Jurkat, Clone E6-1 (cell line): ENCODE measurements at regions not wholly inside any gene's neighbourhood (a gene's known extent, or its start where the extent isn't known, plus 50 kb on each side); places are given as distances from the start of the nearest gene placed in this dataset.
"Not testable (repeated sequence)": the region's sequence is repeated elsewhere in the genome, so short reads cannot be mapped to it uniquely, and the experiment has no call there.

ENCODE experiments used
- DNase-seq: peaks from one replicate; pipeline ENCODE4 v3.0.0-alpha.2; 2011; ENCODE audit warnings: low read depth, low spot score
- H3K4me3 ChIP-seq: 2 replicates; pipeline ENCODE4 v1.5.1; 2011; ENCODE audit warnings: mild to moderate bottlenecking, low read length, control low read depth, moderate library complexity

- DNase-seq = no peak
- no peak overlapping the region for H3K4me3 ChIP-seq
These were observed 89.2 kb downstream of the GPR88 start for GRCh38 chr1:100627054-100627716.

DNA sequence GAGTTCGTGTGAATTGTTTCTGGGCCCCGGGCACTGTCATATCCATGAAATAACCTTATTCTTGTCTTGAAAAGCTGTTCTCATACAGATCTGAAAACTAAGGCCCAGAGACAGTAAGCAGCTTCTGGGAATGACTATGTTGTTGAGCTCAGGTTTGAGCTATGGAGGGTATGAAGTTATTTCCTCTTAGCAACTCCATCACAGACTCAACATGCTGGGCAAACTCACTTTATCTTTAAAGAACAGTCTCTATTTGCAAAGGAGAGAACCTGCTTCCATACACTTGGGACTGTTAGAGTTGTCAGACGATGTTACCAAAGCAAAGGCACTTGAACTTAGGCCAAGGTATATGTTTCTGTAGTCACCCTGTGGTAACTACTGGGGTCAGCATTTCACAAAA is 90.0 kb downstream of the GPR88 start:
- H3K4me3 ChIP-seq = no peak overlapping the region
- DNase-seq = no peak

DNA sequence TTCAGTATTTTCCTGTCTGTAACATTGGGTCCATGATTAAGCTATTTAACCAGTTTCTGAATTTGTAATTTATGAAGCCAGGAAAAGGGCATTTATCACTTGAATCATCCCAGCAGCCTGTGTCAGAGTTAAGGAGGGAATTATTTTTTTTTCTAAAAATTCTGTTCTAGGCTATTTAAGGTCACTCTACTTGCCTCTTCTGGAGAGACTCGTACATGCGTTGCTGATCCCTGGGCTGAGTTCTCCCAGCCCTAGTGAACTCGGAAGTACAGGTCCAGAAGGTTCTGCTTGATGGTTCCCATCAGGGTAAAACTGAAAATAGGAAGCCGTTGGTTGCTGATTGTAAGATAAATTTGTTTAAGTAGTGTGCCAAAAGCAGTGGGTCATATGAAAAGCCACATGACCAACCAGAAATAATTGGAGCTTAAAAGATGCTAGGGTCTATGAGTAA is 90.7 kb downstream of the GPR88 start:
- no peak for DNase-seq
- H3K4me3 ChIP-seq = no peak overlapping the region

- no peak for DNase-seq
- no peak overlapping the region for H3K4me3 ChIP-seq
These were observed 90.2 kb upstream of the VCAM1 start for GRCh38 chr1:100629391-100629790.

DNA sequence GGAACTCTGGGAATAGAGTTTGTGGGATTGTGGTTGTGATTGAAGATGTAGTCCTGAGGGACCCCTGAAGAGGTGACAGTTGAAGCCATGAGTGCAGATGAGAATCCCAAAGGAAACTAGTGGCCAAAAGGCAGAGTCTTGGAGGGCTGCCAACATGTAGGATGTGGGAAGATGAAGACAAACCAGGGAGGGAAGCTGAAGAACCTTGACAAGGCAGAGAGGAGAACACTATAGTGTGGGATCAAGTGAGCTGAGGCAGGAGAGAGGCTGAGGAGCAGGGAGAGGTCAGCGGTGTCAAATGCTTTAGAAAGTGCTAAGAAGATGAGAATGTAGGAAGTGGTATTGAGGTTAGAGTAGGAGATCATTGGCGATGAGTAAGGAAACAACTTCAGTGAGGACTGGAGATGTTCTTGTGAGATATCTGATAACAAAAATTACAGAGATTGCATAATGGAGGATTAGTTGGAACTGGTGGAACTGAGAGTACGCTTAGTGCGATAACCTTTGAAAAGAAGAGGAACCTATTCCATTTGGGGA is 88.5 kb upstream of the VCAM1 start:
- no peak overlapping the region for H3K4me3 ChIP-seq
- peak; percentile 12 for DNase-seq

- DNase-seq = no peak
- H3K4me3 ChIP-seq = no peak overlapping the region
These were observed 76.7 kb upstream of the VCAM1 start for GRCh38 chr1:100642826-100643225.

GRCh38 chr1:100643471-100644196 is 75.9 kb upstream of the VCAM1 start:
- DNase-seq = no peak
- H3K4me3 ChIP-seq = no peak overlapping the region

DNA sequence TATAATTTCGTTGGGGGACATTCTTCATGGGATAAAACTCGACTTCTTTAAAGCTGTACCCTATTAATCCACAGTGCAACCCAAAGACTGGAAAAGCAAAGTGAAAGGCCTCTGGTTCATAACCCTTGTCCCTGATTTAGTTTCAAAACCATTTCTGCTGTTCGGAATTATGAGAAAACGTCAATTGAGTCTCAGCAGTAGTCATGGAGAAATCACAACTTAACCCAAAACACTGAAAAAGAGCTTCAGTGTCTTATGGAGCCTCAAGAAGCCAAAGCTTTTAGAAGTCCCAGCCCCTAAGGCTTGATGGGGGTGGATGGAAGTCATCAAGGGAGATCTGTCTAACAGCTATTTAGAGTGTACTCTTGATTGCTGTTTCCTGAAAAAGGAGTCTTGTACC is 73.5 kb upstream of the VCAM1 start:
- no peak overlapping the region for H3K4me3 ChIP-seq
- no peak for DNase-seq

GRCh38 chr1:100649146-100649545 is 70.4 kb upstream of the VCAM1 start:
- DNase-seq = no peak
- H3K4me3 ChIP-seq = no peak overlapping the region

DNA sequence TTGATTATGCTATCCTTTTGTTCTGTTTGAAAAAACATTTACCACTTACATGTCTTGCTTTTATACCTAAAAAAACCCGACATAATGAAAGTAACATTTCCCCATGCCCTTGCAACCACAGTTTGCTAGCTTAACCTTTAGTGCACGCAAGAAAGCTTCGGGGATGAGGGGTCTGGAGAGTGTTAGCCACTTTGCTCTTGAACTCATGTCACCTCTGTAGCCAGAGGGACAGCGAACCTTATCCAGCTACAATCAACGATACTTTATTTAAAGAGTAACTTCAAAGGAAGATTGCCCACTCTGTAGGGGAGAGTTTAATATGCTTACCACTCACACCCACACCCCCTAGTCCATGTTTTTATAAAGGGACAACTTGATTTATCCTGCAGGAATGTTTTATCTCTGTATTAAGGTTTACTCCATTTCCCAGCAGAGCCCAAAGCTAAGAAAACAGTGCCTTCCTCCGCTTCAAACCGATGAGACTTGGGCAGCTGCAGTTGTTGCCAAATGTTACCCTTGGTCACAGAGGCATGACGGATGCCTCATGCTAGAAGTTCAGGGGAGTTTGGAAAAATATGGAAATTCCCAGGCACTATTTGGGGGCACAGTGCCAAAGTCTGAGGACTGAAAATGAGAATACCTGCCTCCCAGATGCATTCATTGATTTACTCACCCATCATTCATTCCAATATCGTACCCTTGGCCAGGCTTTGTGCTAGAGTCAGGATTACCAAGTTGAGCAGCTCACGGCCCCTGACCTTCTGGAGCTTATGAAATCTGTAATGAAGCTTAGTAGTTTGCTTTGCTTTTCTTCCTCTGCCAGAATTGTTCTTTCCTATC is 61.4 kb upstream of the VCAM1 start:
- no peak overlapping the region for H3K4me3 ChIP-seq
- no peak for DNase-seq

DNA sequence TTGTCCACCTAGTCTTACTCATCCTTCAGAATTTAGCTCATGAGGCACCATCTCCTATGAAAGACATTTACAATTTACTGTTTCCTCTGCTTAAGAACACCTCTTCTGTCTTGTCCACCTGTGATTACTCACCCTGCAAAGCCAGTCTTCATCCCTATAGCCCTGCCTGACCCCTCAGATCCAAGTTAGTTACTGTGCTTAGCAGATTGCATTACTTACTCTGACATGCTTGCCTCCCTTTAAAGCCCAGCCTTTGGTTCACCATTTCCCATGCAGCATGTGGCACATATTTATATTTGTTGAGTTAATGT is 60.9 kb upstream of the VCAM1 start:
- no peak for DNase-seq
- no peak overlapping the region for H3K4me3 ChIP-seq

- DNase-seq = no peak
- no peak overlapping the region for H3K4me3 ChIP-seq
These were observed 58.4 kb upstream of the VCAM1 start for GRCh38 chr1:100661176-100661575.

DNA sequence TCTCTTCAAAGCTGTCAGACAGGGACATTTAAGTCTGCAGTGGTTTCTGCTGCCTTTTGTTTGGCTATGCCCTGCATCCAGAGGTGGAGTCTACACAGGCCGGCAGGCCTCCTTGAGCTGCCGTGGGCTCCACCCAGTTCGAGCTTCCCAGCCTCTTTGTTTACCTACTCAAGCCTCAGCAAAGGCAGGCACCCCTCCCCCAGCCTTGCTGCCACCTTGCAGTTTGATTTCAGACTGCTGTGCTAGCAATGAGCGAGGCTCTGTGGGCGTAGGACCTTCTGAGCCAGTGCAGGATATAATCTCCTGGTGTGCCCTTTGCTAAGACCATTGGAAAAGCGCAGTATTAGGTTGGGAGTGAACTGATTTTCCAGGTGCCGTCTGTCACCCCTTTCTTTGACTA is 51.0 kb upstream of the VCAM1 start:
- H3K4me3 ChIP-seq = not testable (repeated sequence)

More for the DNA sequence above, 51.0 kb upstream of the VCAM1 start:
- DNase-seq = not testable (repeated sequence)
